ENCODE measurements at regions not wholly inside any gene's neighbourhood (a gene's known extent, or its start where the extent isn't known, plus 50 kb on each side); places are given as distances from the start of the nearest gene placed in this dataset.
A peak's percentile ranks its signal among the peaks of the same experiment; 100 is the strongest.

- Histone ChIP-seq H3K4me3 (no peak overlapping the region), H3K27ac (no peak overlapping the region)
- no peak for DNase-seq (ENCODE audit: low spot score)
- TF ChIP-seq CTCF (IDR thresholded peaks at IDR 0.05): no peak
Observed at GRCh38 chr10:124177180-124177518, 83.8 kb upstream of the CHST15 start.

GRCh38 chr10:124176349-124177179 lies 83.2 kb upstream of the CHST15 start:
- Histone ChIP-seq H3K4me3 (no peak overlapping the region), H3K27ac (no peak overlapping the region)
- DNase-seq (ENCODE audit: low spot score): peak; percentile 45
- no peak for TF ChIP-seq CTCF (IDR thresholded peaks at IDR 0.05)

- TF ChIP-seq CTCF (IDR thresholded peaks at IDR 0.05): no peak
- no peak overlapping the region for H3K27ac ChIP-seq
- peak; percentile 41 for DNase-seq (ENCODE audit: low spot score)
- no peak overlapping the region for H3K4me3 ChIP-seq
Observed at GRCh38 chr10:124175701-124176348, 82.4 kb upstream of the CHST15 start.

- TF ChIP-seq CTCF (IDR thresholded peaks at IDR 0.05): no peak
- peak; percentile 53 for DNase-seq (ENCODE audit: low spot score)
- H3K4me3 ChIP-seq: no peak overlapping the region
- H3K27ac ChIP-seq: no peak overlapping the region
Observed at GRCh38 chr10:124174673-124175645, 81.6 kb upstream of the CHST15 start.

- peak; percentile 54 for DNase-seq (ENCODE audit: low spot score)
- H3K27ac ChIP-seq: no peak overlapping the region
- H3K4me3 ChIP-seq: no peak overlapping the region
- TF ChIP-seq CTCF (IDR thresholded peaks at IDR 0.05): no peak
Observed at GRCh38 chr10:124174071-124174566, 80.7 kb upstream of the CHST15 start.

GRCh38 chr10:124173298-124173900 lies 80.0 kb upstream of the CHST15 start:
- DNase-seq (ENCODE audit: low spot score): peak; percentile 59
- H3K4me3 ChIP-seq: no peak overlapping the region
- no peak overlapping the region for H3K27ac ChIP-seq
- no peak for TF ChIP-seq CTCF (IDR thresholded peaks at IDR 0.05)

Data from coronary artery (tissue), 2 donors.